HepG2 (cell line): ENCODE measurements at regions not wholly inside any gene's neighbourhood (a gene's known extent, or its start where the extent isn't known, plus 50 kb on each side); places are given as distances from the start of the nearest gene placed in this dataset.

Experiments
- ATAC-seq: fragments of 200-7000 bp; cut with Tn5 transposase; 3 replicates; pipeline ENCODE4 v1.9.1; 2020; ENCODE audit warnings: mild to moderate bottlenecking, moderate library complexity
- BruUV-seq: library from RNA; stranded (reverse); fragments of 400-500 nt; replicated peaks from 2 replicates; lab custom pipeline; 2021; lab: Mats Ljungman, UMichigan
- CTCF ChIA-PET: fragments of 300-600 bp; formaldehyde crosslinking; extraction: SDS; loops from one replicate; lab custom pipeline; 2021; ENCODE audit warnings: low total read pairs, inconsistent platforms, low intra/inter-chr PET ratio; lab: Yijun Ruan, JAX
- POLR2A ChIA-PET: fragments of 350-600 bp; sonication (Branson Sonifier 250); formaldehyde crosslinking; loops from one replicate; lab custom pipeline; 2020; ENCODE audit warnings: antibody characterized with exemption, inconsistent platforms; lab: Yijun Ruan, JAX
- DNase-seq: peaks from one replicate; pipeline ENCODE4 v3.0.0-alpha.2; 2015; ENCODE audit warnings: low spot score
- FAIRE-seq: peaks from 3 replicates; lab custom pipeline; 2011; peaks lifted over from hg19 to GRCh38; lab: Jason Lieb, UNC
- H2AFZ ChIP-seq: one replicate; pipeline ENCODE4 v1.6.1; 2011; ENCODE audit warnings: low read length, inconsistent platforms
- H3K27ac ChIP-seq: fragments of 300-600 bp; 3 replicates; pipeline ENCODE4 v1.8.0; 2011; ENCODE audit warnings: mixed run types, mild to moderate bottlenecking, mixed read lengths, low read length, inconsistent platforms; ENCODE audit not compliant: insufficient read depth; ENCODE audit errors: extremely low read length
- H3K27me3 ChIP-seq, 2 experiments: fragments of 200-600 bp in 1 of 2; 2 replicates in 1 of 2; 3 replicates in 1 of 2; pipeline versions ENCODE4 v1.6.0 to v1.8.0; 2011; ENCODE audit warnings: low read length in 2 of 2, mild to moderate bottlenecking in 2 of 2, moderate library complexity in 2 of 2, inconsistent platforms in 1 of 2; ENCODE audit not compliant: insufficient read depth in 2 of 2, control insufficient read depth in 1 of 2
- H3K36me3 ChIP-seq, 2 experiments: fragments of 200-600 bp in 1 of 2; replicated peaks in 1 of 2; 2 replicates in 1 of 2; 3 replicates in 1 of 2; pipeline versions ENCODE4 v1.5.1 to v1.8.0; 2011; ENCODE audit warnings: low read length in 2 of 2, inconsistent platforms in 1 of 2; ENCODE audit not compliant: insufficient read depth in 2 of 2, control insufficient read depth in 1 of 2
- H3K4me1 ChIP-seq: 2 replicates; pipeline ENCODE4 v1.5.1; 2012; ENCODE audit warnings: low read length, inconsistent platforms; ENCODE audit not compliant: insufficient read depth
- H3K4me2 ChIP-seq: 2 replicates; pipeline ENCODE4 v1.6.0; 2011; ENCODE audit warnings: low read depth, low read length, inconsistent platforms
- H3K4me3 ChIP-seq, 3 experiments: fragments of 200-600 bp in 1 of 3; sonication (generic), shearing (Covaris generic) in 1 of 3; replicated peaks in 1 of 3; 2 replicates each; pipeline ENCODE4 v1.5.1; 2011 to 2016; ENCODE audit warnings: low read length in 3 of 3, inconsistent platforms in 2 of 3, low read depth in 2 of 3, mild to moderate bottlenecking in 2 of 3, control low read depth in 1 of 3, mixed read lengths in 1 of 3; ENCODE audit not compliant: insufficient read depth in 1 of 3
- H3K79me2 ChIP-seq: one replicate; pipeline ENCODE4 v1.6.1; 2011; ENCODE audit warnings: low read length, inconsistent platforms; ENCODE audit not compliant: insufficient read depth
- H3K9ac ChIP-seq: 2 replicates; pipeline ENCODE4 v1.6.0; 2011; ENCODE audit warnings: mild to moderate bottlenecking, low read depth, low read length, inconsistent platforms; ENCODE audit not compliant: insufficient read depth
- H3K9me3 ChIP-seq: 2 replicates; pipeline ENCODE4 v1.5.1; 2012; ENCODE audit warnings: mild to moderate bottlenecking, low read length
- H4K20me1 ChIP-seq: 2 replicates; pipeline ENCODE4 v1.6.0; 2011; ENCODE audit warnings: inconsistent platforms, mild to moderate bottlenecking, low read length, moderate library complexity; ENCODE audit not compliant: insufficient read depth
- CBX1 ChIP-seq: IDR thresholded peaks from one replicate; pipeline ENCODE4 v1.6.1; 2016; ENCODE audit warnings: antibody characterized with exemption, low read depth
- CC2D1A ChIP-seq: sonication (generic); formaldehyde crosslinking; IDR thresholded peaks from 2 replicates; pipeline ENCODE4 v1.8.1; 2023; ENCODE audit warnings: mild to moderate bottlenecking, missing genetic modification reagents
- NFKB2 ChIP-seq: sonication (generic); formaldehyde crosslinking; IDR thresholded peaks from 2 replicates; pipeline ENCODE4 v1.4.0; 2020; ENCODE audit warnings: missing genetic modification reagents, borderline replicate concordance
- PCBP2 ChIP-seq: fragments of 200-400 bp; formaldehyde crosslinking; optimal IDR thresholded peaks from 2 replicates; pipeline ENCODE3; 2018; ENCODE audit warnings: low read length, low read depth; ENCODE audit not compliant: poor library complexity, severe bottlenecking
- RELA ChIP-seq: sonication (generic); formaldehyde crosslinking; IDR thresholded peaks from 2 replicates; pipeline ENCODE4 v1.4.0; 2020; ENCODE audit warnings: missing genetic modification reagents
- TOE1 ChIP-seq: sonication (generic); formaldehyde crosslinking; IDR thresholded peaks from 2 replicates; pipeline ENCODE4 v1.4.0; 2020; ENCODE audit warnings: mild to moderate bottlenecking, missing genetic modification reagents
- XRCC5 ChIP-seq: fragments of 200-400 bp; formaldehyde crosslinking; optimal IDR thresholded peaks from 2 replicates; pipeline ENCODE3; 2017; ENCODE audit warnings: mild to moderate bottlenecking, low read length
- ZNF296 ChIP-seq: sonication (generic); formaldehyde crosslinking; conservative IDR thresholded peaks from 2 replicates; pipeline ENCODE4 v1.5.0; 2020; ENCODE audit warnings: mild to moderate bottlenecking, missing genetic modification reagents
- ZNF510 ChIP-seq: sonication (generic); formaldehyde crosslinking; IDR thresholded peaks from 2 replicates; pipeline ENCODE4 v1.4.0; 2020; ENCODE audit warnings: low read depth, mild to moderate bottlenecking, missing genetic modification reagents
- ZNF609 ChIP-seq: sonication (generic); formaldehyde crosslinking; IDR thresholded peaks from 2 replicates; pipeline ENCODE4 v1.4.0; 2020; ENCODE audit warnings: mild to moderate bottlenecking, missing genetic modification reagents, borderline replicate concordance
- ZNF75D ChIP-seq: sonication (generic); formaldehyde crosslinking; IDR thresholded peaks from 2 replicates; pipeline ENCODE4 v1.8.1; 2023; ENCODE audit warnings: missing genetic modification reagents, mild to moderate bottlenecking, borderline replicate concordance
- WGBS: methylation state at CpG from one replicate; pipeline ENCODE4 v1.1.6; 2017; ENCODE audit warnings: low lambda C conversion rate; 5-methylcytosine and 5-hydroxymethylcytosine counted together
- in situ Hi-C: cut with HindIII; loops from 2 replicates; pipeline ENCODE4 v1.10.0; 2017; ENCODE audit warnings: low pct_unique_long_range_greater_than_20kb; ENCODE audit not compliant: extremely low pct_ligation_motif_present
- intact Hi-C: fragments of 100-400 bp; cut with micrococcal nuclease; formaldehyde crosslinking; loops from one replicate; pipeline ENCODE4 v1.10.0; 2022; ENCODE audit not compliant: unreplicated experiment

DNA sequence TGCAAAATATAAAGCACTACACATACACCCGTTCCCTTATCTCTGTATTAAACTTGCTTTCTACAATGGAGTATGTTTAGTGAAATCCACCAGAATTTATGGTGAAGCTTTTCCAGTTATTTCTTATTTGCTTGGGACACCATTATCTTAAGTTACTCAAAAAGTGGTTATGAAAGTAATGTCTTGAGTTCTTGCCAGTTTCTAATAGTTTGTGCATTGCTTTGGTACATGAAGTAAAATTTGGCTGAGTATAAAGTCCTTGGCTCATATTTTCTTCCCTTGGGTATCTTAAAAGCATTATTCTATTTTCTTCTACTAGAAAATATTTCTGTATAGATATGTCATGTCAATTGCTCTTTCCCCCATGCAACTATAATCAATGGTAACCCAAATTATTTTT, 85.2 kb downstream of the POLR1F start:
- no peak for FAIRE-seq
- H3K36me3 ChIP-seq = no peaks in the 10 kb centered on the region
- POLR2A ChIA-PET = no interaction called here
- no peak overlapping the region for H2AFZ ChIP-seq
- H3K4me2 ChIP-seq = no peak overlapping the region
- H4K20me1 ChIP-seq = no peaks in the 10 kb centered on the region
- BruUV-seq = no TSS peak
- in situ Hi-C loops = no loop called here
- intact Hi-C loops = no loop called here
- no peaks in the 10 kb centered on the region for H3K79me2 ChIP-seq
- H3K27me3 ChIP-seq = no peaks in the 10 kb centered on the region
- H3K9me3 ChIP-seq = peaks cover 80% of the 10 kb centered on the region
- no peak for TF ChIP-seq ZNF510 (CRISPR knock-in tag)
- TF ChIP-seq CC2D1A = no peak
- TF ChIP-seq ZNF75D (CRISPR knock-in tag) = no peak
- TF ChIP-seq RELA (CRISPR knock-in tag) = no peak
- TF ChIP-seq, all 625 proteins: peak for 0
- Histone ChIP-seq H3K4me1 (no peaks in the 10 kb centered on the region), H3K27ac (no peak overlapping the region), H3K4me3 (no peak overlapping the region), H3K9ac (no peak overlapping the region)
- DNase-seq (no peak), ATAC-seq (no peak)
- CTCF ChIA-PET = no interaction called here
- 32% methylated on average over 1 of the region's 1 CpG for WGBS

- no peak overlapping the region for H3K27ac ChIP-seq
- H3K27me3 ChIP-seq = no peaks in the 10 kb centered on the region
- no peak for FAIRE-seq
- BruUV-seq = no TSS peak
- ChIA-PET POLR2A (no interaction called here), CTCF (no interaction called here)
- no peak overlapping the region for H3K9ac ChIP-seq
- no peak overlapping the region for H3K4me2 ChIP-seq
- no peak for DNase-seq
- peaks cover 75% of the 10 kb centered on the region for H3K9me3 ChIP-seq
- in situ Hi-C loops (no loop called here), intact Hi-C loops (no loop called here)
- 2% methylated on average over 2 of the region's 2 CpGs for WGBS
- H3K4me1 ChIP-seq = no peaks in the 10 kb centered on the region
- no peak overlapping the region for H3K4me3 ChIP-seq
- no peaks in the 10 kb centered on the region for H3K36me3 ChIP-seq
- H3K79me2 ChIP-seq = no peaks in the 10 kb centered on the region
- no peaks in the 10 kb centered on the region for H4K20me1 ChIP-seq
- no peak for ATAC-seq
- no peak overlapping the region for H2AFZ ChIP-seq
- TF ChIP-seq NFKB2 (no peak), ZNF296 (CRISPR knock-in tag) (no peak), CBX1 (no peak), XRCC5 (no peak), ZNF609 (CRISPR knock-in tag) (no peak), PCBP2 (no peak), TOE1 (no peak)
- TF ChIP-seq, all 625 proteins: peak for 0
Measured at GRCh38 chr7:19621740-19622139, 87.1 kb downstream of the POLR1F start.
